ENCODE measurements at regions not wholly inside any gene's neighbourhood (a gene's known extent, or its start where the extent isn't known, plus 50 kb on each side); places are given as distances from the start of the nearest gene placed in this dataset.

- Histone ChIP-seq H3K4me3 (ENCODE audit: control insufficient read depth in 2 of 3, extremely low read depth in 1 of 3, insufficient read depth in 2 of 3, low read depth in 1 of 3, low read length in 3 of 3) (no peak overlapping the region), H3K4me2 (ENCODE audit: control insufficient read depth, extremely low read depth, insufficient read depth, low read depth, low read length) (no peak overlapping the region), H3K9me1 (ENCODE audit: control insufficient read depth, extremely low read depth, insufficient read depth, low read length) (no peaks in the 10 kb centered on the region), H2AFZ (ENCODE audit: control insufficient read depth, low read length) (no peak overlapping the region), H3K9me3 (ENCODE audit: control insufficient read depth, low read depth, low read length) (no peaks in the 10 kb centered on the region), H3K36me3 (ENCODE audit: control insufficient read depth in 2 of 2, extremely low read depth in 1 of 2, insufficient read depth in 2 of 2, low read length in 2 of 2) (no peaks in the 10 kb centered on the region), H3K4me1 (ENCODE audit: control insufficient read depth, extremely low read depth, insufficient read depth, low read length) (no peaks in the 10 kb centered on the region), H4K20me1 (ENCODE audit: control insufficient read depth, extremely low read depth, insufficient read depth, low read length) (no peaks in the 10 kb centered on the region), H3K79me2 (ENCODE audit: control insufficient read depth, insufficient read depth, low read length) (no peaks in the 10 kb centered on the region), H3K9ac (ENCODE audit: control insufficient read depth, extremely low read depth, insufficient read depth, low read length) (no peak overlapping the region), H3K27me3 (ENCODE audit: control insufficient read depth, extremely low read depth, insufficient read depth, low read length) (no peaks in the 10 kb centered on the region), H3K27ac (ENCODE audit: control insufficient read depth, insufficient read depth, low read length) (no peak overlapping the region)
- no peak for FAIRE-seq
- TF ChIP-seq, protein P1, sequence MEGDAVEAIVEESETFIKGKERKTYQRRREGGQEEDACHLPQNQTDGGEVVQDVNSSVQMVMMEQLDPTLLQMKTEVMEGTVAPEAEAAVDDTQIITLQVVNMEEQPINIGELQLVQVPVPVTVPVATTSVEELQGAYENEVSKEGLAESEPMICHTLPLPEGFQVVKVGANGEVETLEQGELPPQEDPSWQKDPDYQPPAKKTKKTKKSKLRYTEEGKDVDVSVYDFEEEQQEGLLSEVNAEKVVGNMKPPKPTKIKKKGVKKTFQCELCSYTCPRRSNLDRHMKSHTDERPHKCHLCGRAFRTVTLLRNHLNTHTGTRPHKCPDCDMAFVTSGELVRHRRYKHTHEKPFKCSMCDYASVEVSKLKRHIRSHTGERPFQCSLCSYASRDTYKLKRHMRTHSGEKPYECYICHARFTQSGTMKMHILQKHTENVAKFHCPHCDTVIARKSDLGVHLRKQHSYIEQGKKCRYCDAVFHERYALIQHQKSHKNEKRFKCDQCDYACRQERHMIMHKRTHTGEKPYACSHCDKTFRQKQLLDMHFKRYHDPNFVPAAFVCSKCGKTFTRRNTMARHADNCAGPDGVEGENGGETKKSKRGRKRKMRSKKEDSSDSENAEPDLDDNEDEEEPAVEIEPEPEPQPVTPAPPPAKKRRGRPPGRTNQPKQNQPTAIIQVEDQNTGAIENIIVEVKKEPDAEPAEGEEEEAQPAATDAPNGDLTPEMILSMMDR (optimal IDR thresholded peaks at IDR 0.05 in 1 of 3, IDR thresholded peaks at IDR 0.05 in 1 of 3, conservative IDR thresholded peaks at IDR 0.05 in 1 of 3; ENCODE audit: extremely low read depth in 1 of 3, insufficient read depth in 2 of 3, low read length in 3 of 3) = no peak
- no peak for TF ChIP-seq EZH2 (IDR thresholded peaks at IDR 0.05; ENCODE audit: low read length)
- no peak for DNase-seq (ENCODE audit: low read depth, low spot score)
- dilution Hi-C loops (cut with MboI; ENCODE audit: extremely low pct_ligation_motif_present, low sequenced_read_pairs) = no loop called here
These were observed 76.9 kb upstream of the PHACTR2 start for GRCh38 chr6:143600821-143601220.

DNA sequence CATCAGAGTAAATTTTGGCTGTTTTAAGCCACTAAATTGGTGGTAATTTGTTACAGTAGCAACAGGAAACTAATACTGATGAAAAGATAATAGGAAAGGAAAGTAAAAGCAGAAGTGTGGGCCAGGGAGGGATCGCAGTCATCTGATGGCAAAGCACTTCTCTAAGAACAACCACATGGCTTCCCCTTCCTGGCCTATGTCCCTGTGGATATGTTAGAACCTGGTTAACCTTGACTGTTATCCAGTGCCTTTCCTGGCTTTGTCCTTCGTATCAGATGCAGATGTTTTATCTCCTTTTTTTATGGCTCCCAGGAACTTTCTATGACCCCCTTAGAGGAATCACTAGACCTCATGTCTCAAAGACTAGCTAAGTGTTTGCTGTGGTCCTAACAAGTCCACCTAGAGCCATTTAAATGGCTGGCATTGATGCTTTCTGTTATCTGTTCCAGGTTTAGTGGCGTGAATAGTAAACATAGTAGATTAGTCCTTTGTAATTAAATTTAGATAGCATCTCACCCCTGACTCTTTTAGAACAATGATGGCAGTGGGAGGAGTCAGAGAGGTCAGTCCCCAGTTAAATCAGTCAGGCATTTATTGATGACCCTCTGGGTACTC lies 79.2 kb upstream of the PHACTR2 start:
- Histone ChIP-seq H3K4me3 (ENCODE audit: control insufficient read depth in 2 of 3, extremely low read depth in 1 of 3, insufficient read depth in 2 of 3, low read depth in 1 of 3, low read length in 3 of 3) (no peak overlapping the region), H3K79me2 (ENCODE audit: control insufficient read depth, insufficient read depth, low read length) (no peaks in the 10 kb centered on the region), H3K4me1 (ENCODE audit: control insufficient read depth, extremely low read depth, insufficient read depth, low read length) (no peaks in the 10 kb centered on the region), H3K9me1 (ENCODE audit: control insufficient read depth, extremely low read depth, insufficient read depth, low read length) (no peaks in the 10 kb centered on the region), H3K4me2 (ENCODE audit: control insufficient read depth, extremely low read depth, insufficient read depth, low read depth, low read length) (no peak overlapping the region), H3K9ac (ENCODE audit: control insufficient read depth, extremely low read depth, insufficient read depth, low read length) (no peak overlapping the region), H4K20me1 (ENCODE audit: control insufficient read depth, extremely low read depth, insufficient read depth, low read length) (no peaks in the 10 kb centered on the region), H2AFZ (ENCODE audit: control insufficient read depth, low read length) (no peak overlapping the region), H3K36me3 (ENCODE audit: control insufficient read depth in 2 of 2, extremely low read depth in 1 of 2, insufficient read depth in 2 of 2, low read length in 2 of 2) (no peaks in the 10 kb centered on the region), H3K9me3 (ENCODE audit: control insufficient read depth, low read depth, low read length) (no peaks in the 10 kb centered on the region), H3K27me3 (ENCODE audit: control insufficient read depth, extremely low read depth, insufficient read depth, low read length) (no peaks in the 10 kb centered on the region), H3K27ac (ENCODE audit: control insufficient read depth, insufficient read depth, low read length) (no peak overlapping the region)
- dilution Hi-C loops (cut with MboI; ENCODE audit: extremely low pct_ligation_motif_present, low sequenced_read_pairs) = no loop called here
- no peak for FAIRE-seq
- TF ChIP-seq, protein P1 (optimal IDR thresholded peaks at IDR 0.05 in 1 of 3, IDR thresholded peaks at IDR 0.05 in 1 of 3, conservative IDR thresholded peaks at IDR 0.05 in 1 of 3; ENCODE audit: extremely low read depth in 1 of 3, insufficient read depth in 2 of 3, low read length in 3 of 3) = no peak
- no peak for TF ChIP-seq EZH2 (IDR thresholded peaks at IDR 0.05; ENCODE audit: low read length)
- no peak for DNase-seq (ENCODE audit: low read depth, low spot score)

Measured in keratinocyte (primary cell).